ENCODE measurements at regions not wholly inside any gene's neighbourhood (a gene's known extent, or its start where the extent isn't known, plus 50 kb on each side); places are given as distances from the start of the nearest gene placed in this dataset.

DNA sequence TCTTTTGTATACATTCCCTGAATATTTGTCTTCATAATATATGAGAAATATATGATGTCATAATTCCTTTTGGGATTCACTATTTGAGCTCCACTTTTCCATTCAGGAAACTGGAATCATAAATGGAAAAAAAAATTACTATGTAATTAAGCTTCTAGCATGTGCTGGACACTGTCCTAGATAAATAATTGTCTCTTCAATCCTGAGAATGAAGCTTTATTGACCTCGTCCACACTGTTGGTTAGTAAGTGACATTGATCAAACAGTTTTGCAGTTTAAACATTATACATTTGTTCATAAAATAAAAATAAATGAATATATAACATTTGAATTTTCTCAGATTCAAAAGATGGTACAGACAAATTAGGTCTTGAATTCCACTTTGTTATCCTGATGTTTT, 1691.2 kb downstream of the LRRC4C start:
- TF ChIP-seq, protein P1, sequence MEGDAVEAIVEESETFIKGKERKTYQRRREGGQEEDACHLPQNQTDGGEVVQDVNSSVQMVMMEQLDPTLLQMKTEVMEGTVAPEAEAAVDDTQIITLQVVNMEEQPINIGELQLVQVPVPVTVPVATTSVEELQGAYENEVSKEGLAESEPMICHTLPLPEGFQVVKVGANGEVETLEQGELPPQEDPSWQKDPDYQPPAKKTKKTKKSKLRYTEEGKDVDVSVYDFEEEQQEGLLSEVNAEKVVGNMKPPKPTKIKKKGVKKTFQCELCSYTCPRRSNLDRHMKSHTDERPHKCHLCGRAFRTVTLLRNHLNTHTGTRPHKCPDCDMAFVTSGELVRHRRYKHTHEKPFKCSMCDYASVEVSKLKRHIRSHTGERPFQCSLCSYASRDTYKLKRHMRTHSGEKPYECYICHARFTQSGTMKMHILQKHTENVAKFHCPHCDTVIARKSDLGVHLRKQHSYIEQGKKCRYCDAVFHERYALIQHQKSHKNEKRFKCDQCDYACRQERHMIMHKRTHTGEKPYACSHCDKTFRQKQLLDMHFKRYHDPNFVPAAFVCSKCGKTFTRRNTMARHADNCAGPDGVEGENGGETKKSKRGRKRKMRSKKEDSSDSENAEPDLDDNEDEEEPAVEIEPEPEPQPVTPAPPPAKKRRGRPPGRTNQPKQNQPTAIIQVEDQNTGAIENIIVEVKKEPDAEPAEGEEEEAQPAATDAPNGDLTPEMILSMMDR (IDR thresholded peaks at IDR 0.05) = no peak
- no peak for TF ChIP-seq POLR2A (IDR thresholded peaks at IDR 0.05)

Measured in transverse colon (tissue), 3 donors.